B cell (primary cell): ENCODE measurements at regions not wholly inside any gene's neighbourhood (a gene's known extent, or its start where the extent isn't known, plus 50 kb on each side); places are given as distances from the start of the nearest gene placed in this dataset.

Source experiments
- ATAC-seq: fragments of 200-7000 bp; cut with Tn5 transposase; one replicate; pipeline ENCODE4 v1.10.0; 2021; ENCODE audit warnings: low read depth, mild to moderate bottlenecking, moderate number of reproducible peaks, moderate library complexity
- CTCF ChIA-PET: fragments of 350-600 bp; sonication (Branson Sonifier 250); formaldehyde crosslinking; loops from one replicate; lab custom pipeline; 2021; ENCODE audit warnings: antibody characterized with exemption, inconsistent platforms; lab: Charles Lee
- POLR2A ChIA-PET: fragments of 350-600 bp; sonication (Branson Sonifier 250); formaldehyde crosslinking; loops from one replicate; lab custom pipeline; 2021; ENCODE audit warnings: antibody characterized with exemption; lab: Charles Lee
- DNase-seq: peaks from one replicate; pipeline ENCODE4 v3.0.0; 2013
- H2AFZ ChIP-seq: 2 replicates; pipeline ENCODE4 v1.6.1; 2012; ENCODE audit warnings: mild to moderate bottlenecking, low read depth, low read length; ENCODE audit not compliant: insufficient read depth, poor library complexity, severe bottlenecking
- H3K27ac ChIP-seq, 2 donors: 1 replicate in 1 of 2; 2 replicates in 1 of 2; pipeline ENCODE4 v1.5.1; 2012 to 2013; ENCODE audit warnings: low read length in 2 of 2, mild to moderate bottlenecking in 2 of 2, moderate library complexity in 1 of 2
- H3K27me3 ChIP-seq, 4 experiments: fragments of 200-600 bp in 1 of 4; sonication (generic) in 1 of 4; replicated peaks in 1 of 4; 1 replicate in 2 of 4; 2 replicates in 2 of 4; pipeline versions ENCODE4 v1.6.1 to v1.7.0; 2013 to 2016; ENCODE audit warnings: low read length in 3 of 4, mild to moderate bottlenecking in 2 of 4, mixed read lengths in 1 of 4, moderate library complexity in 1 of 4; ENCODE audit not compliant: insufficient read depth in 4 of 4, control insufficient read depth in 3 of 4; ENCODE audit errors: control extremely low read depth in 1 of 4
- H3K36me3 ChIP-seq, 2 experiments: replicated peaks in 1 of 2; 1 replicate in 1 of 2; 2 replicates in 1 of 2; pipeline versions ENCODE4 v1.6.1 to v1.7.1; 2013; ENCODE audit warnings: low read length in 1 of 2; ENCODE audit not compliant: insufficient read depth in 2 of 2, control insufficient read depth in 1 of 2; ENCODE audit errors: control extremely low read depth in 1 of 2, extremely low read depth in 1 of 2
- H3K4me1 ChIP-seq, 2 donors: fragments of 200-600 bp in 1 of 2; sonication (generic) in 1 of 2; 1 replicate in 1 of 2; 2 replicates in 1 of 2; pipeline versions ENCODE4 v1.5.1 to v1.6.1; 2013 to 2017; ENCODE audit warnings: low read length in 2 of 2; ENCODE audit not compliant: control insufficient read depth in 2 of 2, insufficient read depth in 2 of 2
- H3K4me2 ChIP-seq: replicated peaks from 2 replicates; pipeline ENCODE3; 2012; ENCODE audit warnings: mild to moderate bottlenecking, low read depth, low read length; ENCODE audit not compliant: poor library complexity, severe bottlenecking
- H3K4me3 ChIP-seq, 5 experiments: fragments of 200-600 bp in 1 of 5; sonication (generic) in 1 of 5; 1 replicate in 3 of 5; 2 replicates in 2 of 5; pipeline versions ENCODE4 v1.5.1 to v1.7.0; 2011 to 2016; ENCODE audit warnings: low read length in 4 of 5, mild to moderate bottlenecking in 4 of 5, low read depth in 2 of 5, control low read depth in 1 of 5, moderate library complexity in 1 of 5; ENCODE audit not compliant: insufficient read depth in 1 of 5; ENCODE audit errors: control extremely low read depth in 1 of 5, extremely low read depth in 1 of 5
- H3K79me2 ChIP-seq: fragments of 200-600 bp; sonication (generic); one replicate; pipeline ENCODE4 v1.6.0; 2016; ENCODE audit warnings: low read length; ENCODE audit not compliant: control insufficient read depth, insufficient read depth
- H3K9ac ChIP-seq: fragments of 200-600 bp; sonication (generic); 2 replicates; pipeline ENCODE4 v1.6.1; 2017; ENCODE audit warnings: mild to moderate bottlenecking, low read length, moderate library complexity
- H3K9me3 ChIP-seq, 3 donors: one replicate each; pipeline versions ENCODE4 v1.6.1 to v1.7.1; 2013; ENCODE audit warnings: low read length in 2 of 3; ENCODE audit not compliant: control insufficient read depth in 2 of 3, insufficient read depth in 1 of 3; ENCODE audit errors: control extremely low read depth in 1 of 3
- H4K20me1 ChIP-seq: 2 replicates; pipeline ENCODE4 v1.6.0; 2012; ENCODE audit warnings: mild to moderate bottlenecking, low read length; ENCODE audit not compliant: insufficient read depth, control insufficient read depth, poor library complexity, severe bottlenecking
- H3K27ac Mint-ChIP-seq: one replicate; pipeline ENCODE4 v1.8.0; 2021; ENCODE audit warnings: mixed read lengths
- H3K27me3 Mint-ChIP-seq: one replicate; pipeline ENCODE4 v1.8.0; 2021; ENCODE audit warnings: mixed read lengths
- H3K4me1 Mint-ChIP-seq: one replicate; pipeline ENCODE4 v1.8.0; 2021; ENCODE audit warnings: mixed read lengths
- H3K4me3 Mint-ChIP-seq: one replicate; pipeline ENCODE4 v1.8.0; 2021; ENCODE audit warnings: mixed read lengths
- H3K9me3 Mint-ChIP-seq: one replicate; pipeline ENCODE4 v1.8.0; 2022; ENCODE audit warnings: mixed read lengths; ENCODE audit not compliant: insufficient read depth
- CTCF ChIP-seq: fragments of 200-600 bp; IDR thresholded peaks from one replicate; pipeline ENCODE4 v1.8.0; 2022; ENCODE audit warnings: antibody characterized with exemption, mild to moderate bottlenecking
- EZH2 ChIP-seq: IDR thresholded peaks from 2 replicates; pipeline ENCODE4 v1.6.1; 2012; ENCODE audit warnings: borderline replicate concordance, low read depth, mild to moderate bottlenecking, moderate library complexity, low read length; ENCODE audit not compliant: insufficient read depth, poor library complexity, severe bottlenecking
- WGBS: methylation state at CpG from one replicate; pipeline ENCODE4 v1.1.5; 2013; ENCODE audit warnings: missing lambda C conversion rate; ENCODE audit not compliant: insufficient coverage; 5-methylcytosine and 5-hydroxymethylcytosine counted together
- intact Hi-C: fragments of 100-400 bp; cut with micrococcal nuclease; formaldehyde crosslinking; loops from one replicate; pipeline ENCODE4 v1.10.0; 2022

DNA sequence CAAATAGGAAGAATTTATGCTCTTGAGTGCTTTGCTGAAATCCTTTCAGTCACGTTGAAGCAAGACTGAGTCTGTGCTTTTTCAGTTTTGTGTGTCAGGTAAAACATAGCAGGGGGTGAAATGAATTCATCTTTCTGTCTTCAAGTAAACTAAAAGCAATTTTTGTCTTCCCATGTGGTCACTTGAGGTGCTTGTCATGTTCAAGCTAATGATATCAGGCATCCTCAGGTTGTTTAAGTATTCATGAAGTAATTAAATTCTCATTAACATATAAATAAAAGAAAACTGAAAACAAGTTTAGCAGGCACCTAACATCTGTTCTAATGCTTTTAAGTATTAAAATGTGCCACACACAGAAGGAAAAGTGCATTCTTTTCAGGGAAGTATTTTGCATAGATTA, 2701.3 kb downstream of the PCDH9 start:
- 67% methylated on average over 1 of the region's 1 CpG for WGBS
- ChIA-PET POLR2A (no interaction called here), CTCF (no interaction called here)
- Histone ChIP-seq H3K4me2 (no peak overlapping the region), H3K27me3 (no peaks in the 10 kb centered on the region), H3K9me3 (no peaks in the 10 kb centered on the region), H3K79me2 (no peaks in the 10 kb centered on the region), H3K9ac (no peak overlapping the region), H3K4me1 (no peaks in the 10 kb centered on the region), H4K20me1 (no peaks in the 10 kb centered on the region), H2AFZ (no peak overlapping the region), H3K27ac (no peak overlapping the region), H3K4me3 (no peak overlapping the region), H3K36me3 (no peaks in the 10 kb centered on the region)
- H3K27me3 Mint-ChIP-seq, result no peaks in the 10 kb centered on the region
- no peak overlapping the region for H3K4me3 Mint-ChIP-seq
- H3K9me3 Mint-ChIP-seq, result no peaks in the 10 kb centered on the region
- TF ChIP-seq CTCF (no peak), EZH2 (no peak)
- no peak overlapping the region for H3K27ac Mint-ChIP-seq
- H3K4me1 Mint-ChIP-seq, result no peaks in the 10 kb centered on the region
- ATAC-seq (no peak), DNase-seq (no peak)
- intact Hi-C loops, result no loop called here

DNA sequence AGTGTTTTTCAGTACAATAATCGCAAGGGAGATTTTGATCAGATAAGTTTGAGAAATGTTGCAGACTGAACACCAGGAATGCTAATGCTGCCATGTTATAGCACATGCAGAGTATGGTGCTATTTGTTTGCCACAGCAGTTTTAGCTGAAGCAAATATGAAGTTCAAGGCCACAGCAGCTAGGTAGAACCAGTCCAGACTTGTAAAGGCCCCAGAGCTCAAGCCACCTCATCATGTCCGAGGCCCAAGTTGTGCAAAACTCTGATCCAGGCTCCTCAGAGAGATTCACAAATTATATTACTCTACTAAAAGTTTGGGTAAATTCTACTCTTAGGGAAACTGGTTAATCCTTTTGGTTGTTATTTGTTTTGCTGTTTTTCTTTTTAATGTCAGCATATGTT, 2702.6 kb downstream of the PCDH9 start:
- DNase-seq (no peak), ATAC-seq (no peak)
- ChIA-PET POLR2A (no interaction called here), CTCF (no interaction called here)
- no CpG with 5 or more reads among the region's 2 CpGs for WGBS
- H3K4me2 ChIP-seq, result no peak overlapping the region
- no peak overlapping the region for H3K27ac ChIP-seq
- H3K79me2 ChIP-seq, result no peaks in the 10 kb centered on the region
- no peaks in the 10 kb centered on the region for H3K36me3 ChIP-seq
- no peak overlapping the region for H3K4me3 ChIP-seq
- no peaks in the 10 kb centered on the region for H3K4me1 ChIP-seq
- H3K9me3 ChIP-seq, result peaks cover 0 to under 1% (median 0%) of the 10 kb centered on the region in 3 donors
- H2AFZ ChIP-seq, result no peak overlapping the region
- Mint-ChIP-seq H3K9me3 (no peaks in the 10 kb centered on the region), H3K4me1 (no peaks in the 10 kb centered on the region), H3K27ac (no peak overlapping the region), H3K27me3 (no peaks in the 10 kb centered on the region), H3K4me3 (no peak overlapping the region)
- no peaks in the 10 kb centered on the region for H4K20me1 ChIP-seq
- H3K27me3 ChIP-seq, result no peaks in the 10 kb centered on the region
- intact Hi-C loops, result no loop called here
- H3K9ac ChIP-seq, result no peak overlapping the region
- TF ChIP-seq CTCF, result no peak
- no peak for TF ChIP-seq EZH2
